Erythroblast (primary cell): ENCODE measurements at regions not wholly inside any gene's neighbourhood (a gene's known extent, or its start where the extent isn't known, plus 50 kb on each side); places are given as distances from the start of the nearest gene placed in this dataset.

Source experiments
- GATA1 ChIP-seq: IDR thresholded peaks from 2 replicates; pipeline ENCODE4 v1.6.1; 2011; ENCODE audit warnings: low read depth, mild to moderate bottlenecking, control low read depth, low read length, moderate library complexity
- POLR2A ChIP-seq: IDR thresholded peaks from 2 replicates; pipeline ENCODE4 v1.6.1; 2011; ENCODE audit warnings: mild to moderate bottlenecking, low read length

DNA sequence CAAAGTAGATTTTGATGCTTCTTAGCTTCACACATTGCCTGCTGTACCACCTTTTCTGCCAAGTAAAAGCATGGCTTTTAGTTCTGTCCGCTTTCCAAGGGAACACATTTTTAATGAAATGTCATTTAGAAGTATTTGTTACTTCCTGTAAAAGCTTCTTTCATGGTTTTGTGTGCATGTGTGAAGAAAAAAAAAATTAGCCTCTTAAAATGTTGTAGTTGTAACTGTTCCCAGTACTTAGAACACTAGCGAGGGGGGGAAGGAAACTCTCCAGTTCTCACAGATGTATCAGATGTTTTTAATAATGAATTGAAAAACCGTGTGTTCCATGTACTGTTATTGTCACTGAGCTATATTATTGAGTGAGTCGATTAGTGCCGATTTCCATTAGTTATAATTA lies 568.3 kb upstream of the ADGRL2 start:
- TF ChIP-seq POLR2A (no peak), GATA1 (no peak)
